ENCODE measurements at regions not wholly inside any gene's neighbourhood (a gene's known extent, or its start where the extent isn't known, plus 50 kb on each side); places are given as distances from the start of the nearest gene placed in this dataset.
"Not testable (repeated sequence)": the region's sequence is repeated elsewhere in the genome, so short reads cannot be mapped to it uniquely, and the experiment has no call there.

DNA sequence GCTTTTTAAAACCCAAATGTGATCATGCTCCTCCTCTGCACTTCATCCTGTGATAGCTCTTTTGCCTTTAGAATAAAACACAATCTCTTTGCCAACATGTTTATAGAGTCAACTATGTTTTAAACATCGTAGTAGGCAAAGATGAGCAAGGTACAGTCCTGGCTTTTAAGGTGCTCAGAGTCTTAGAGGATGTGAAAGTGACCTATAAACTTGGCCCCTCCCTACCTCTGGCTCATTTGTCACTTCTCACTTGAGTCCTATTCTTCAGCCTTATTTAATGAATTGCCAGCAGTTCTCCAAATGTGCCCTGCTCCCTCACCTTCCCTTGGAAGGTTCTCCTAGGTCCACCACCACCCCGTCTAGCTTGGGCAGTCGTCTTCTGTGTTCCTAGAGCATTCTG is 617.0 kb upstream of the NR5A2 start:
- DNase-seq (ENCODE audit: low spot score): no peak

DNA sequence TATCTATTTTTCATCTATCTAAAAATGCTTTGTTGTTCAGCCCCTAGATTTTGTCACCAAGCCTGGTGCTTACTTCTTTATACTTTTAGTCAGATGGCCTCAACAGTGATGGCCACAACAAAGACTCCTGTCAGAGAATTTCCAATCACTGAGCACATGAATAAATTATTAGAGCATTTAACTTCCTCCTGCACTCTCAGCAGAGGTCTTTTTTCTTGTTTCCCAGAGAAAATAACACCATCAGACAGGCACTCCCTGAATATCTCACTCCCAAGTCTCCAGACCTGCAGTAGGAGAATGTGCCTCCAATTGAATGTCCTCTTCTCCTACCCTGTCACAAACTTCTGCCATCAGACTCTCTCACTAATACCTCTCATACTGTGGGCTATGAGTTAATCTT is 616.0 kb upstream of the NR5A2 start:
- no peak for DNase-seq (ENCODE audit: low spot score)

DNA sequence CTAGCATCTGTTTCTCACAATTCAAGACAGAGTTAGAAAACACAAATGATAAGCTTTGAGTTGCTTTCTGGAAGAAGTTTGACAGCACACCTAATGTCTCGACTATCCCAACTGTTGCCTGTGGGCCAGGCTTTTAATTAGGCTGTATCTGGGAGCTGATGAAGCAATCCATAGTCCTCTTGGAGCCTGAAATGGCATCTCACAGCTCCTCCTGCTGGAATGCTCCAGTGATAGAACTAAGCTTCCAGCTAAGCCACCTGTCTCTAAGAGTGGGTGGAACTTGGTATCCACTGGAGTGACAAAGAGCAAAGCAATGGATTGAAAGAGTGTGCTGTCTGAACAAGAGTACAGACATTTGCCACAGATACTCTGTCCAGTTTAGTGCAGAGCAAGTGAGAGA is 605.3 kb upstream of the NR5A2 start:
- peak; percentile 74 for DNase-seq (ENCODE audit: low spot score)

DNA sequence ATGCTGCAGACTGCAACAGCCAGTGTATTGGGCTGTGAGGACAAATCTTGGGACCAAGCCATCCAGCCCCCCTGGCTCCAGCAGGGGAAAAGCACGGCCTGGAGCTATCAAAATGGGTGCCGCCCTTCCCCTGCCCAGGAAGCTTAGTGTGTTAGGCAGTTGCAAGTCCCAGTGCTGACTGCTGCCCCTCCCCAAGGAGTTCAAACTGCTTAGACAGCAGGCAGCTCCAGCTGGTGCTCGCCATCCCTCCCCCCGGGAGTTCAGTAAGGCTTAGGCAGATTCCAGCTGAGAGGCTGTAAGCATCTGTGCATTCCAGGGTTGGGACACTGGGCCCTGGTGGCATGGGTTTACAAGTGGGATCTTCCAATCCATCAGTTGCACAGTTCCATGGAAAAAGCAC is 579.6 kb upstream of the NR5A2 start:
- DNase-seq (ENCODE audit: low spot score): no peak

DNA sequence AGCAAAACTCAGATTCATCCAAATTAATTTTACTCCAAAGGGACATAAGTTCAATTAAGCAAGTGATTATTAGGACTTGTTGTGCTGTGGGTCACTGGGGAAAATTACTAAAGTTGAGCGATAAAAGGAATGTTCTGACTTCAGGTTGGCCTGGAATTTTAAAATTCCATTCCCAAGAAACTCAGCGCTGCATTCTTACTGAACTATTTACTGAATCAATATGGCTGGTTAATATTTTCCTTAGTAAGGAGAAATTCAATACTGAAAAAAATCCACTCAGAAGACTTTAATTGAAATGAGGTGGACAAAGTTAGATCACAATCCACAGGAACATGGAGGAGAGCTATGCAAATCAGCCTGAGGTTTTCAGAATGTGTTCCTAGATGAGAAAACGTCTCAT is 578.9 kb upstream of the NR5A2 start:
- DNase-seq (ENCODE audit: low spot score): no peak

DNA sequence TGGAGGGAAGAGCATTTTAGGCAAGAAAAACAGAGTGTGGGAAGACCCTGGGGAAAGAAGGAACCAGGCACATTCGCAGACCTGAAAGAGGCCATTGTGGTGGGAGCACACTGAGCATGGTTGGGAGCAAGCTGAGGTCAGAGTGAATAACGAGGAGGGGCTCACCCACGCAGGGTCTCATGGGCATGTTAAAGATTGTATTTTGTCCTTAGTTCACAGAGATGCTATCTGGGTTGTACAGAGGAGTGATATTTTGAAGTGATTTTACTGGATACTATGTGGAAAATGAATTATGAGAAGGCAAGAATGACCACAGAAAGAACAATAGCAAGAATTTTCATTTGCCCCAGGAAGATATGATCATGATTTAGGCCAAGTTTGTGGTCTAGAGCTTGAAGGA is 578.3 kb upstream of the NR5A2 start:
- no peak for DNase-seq (ENCODE audit: low spot score)

DNA sequence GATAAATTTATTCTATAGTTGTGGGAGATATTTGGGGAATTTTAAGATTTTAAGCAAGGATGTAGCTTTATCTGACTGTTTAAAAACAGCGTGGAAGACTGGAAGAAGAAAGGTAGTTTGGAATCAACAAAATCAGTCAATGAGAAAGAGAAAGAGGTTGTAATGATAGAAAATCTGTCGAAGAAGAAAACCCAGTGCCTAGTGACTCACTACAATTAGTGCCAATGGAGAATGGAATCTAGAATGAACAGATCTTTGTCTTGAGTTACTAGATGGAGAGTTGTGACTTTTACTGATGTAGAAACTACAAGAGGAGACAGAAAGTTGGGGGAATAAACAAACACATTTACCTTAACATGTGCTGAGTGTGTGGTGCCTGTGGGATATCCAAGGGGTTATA is 577.8 kb upstream of the NR5A2 start:
- no peak for DNase-seq (ENCODE audit: low spot score)

DNA sequence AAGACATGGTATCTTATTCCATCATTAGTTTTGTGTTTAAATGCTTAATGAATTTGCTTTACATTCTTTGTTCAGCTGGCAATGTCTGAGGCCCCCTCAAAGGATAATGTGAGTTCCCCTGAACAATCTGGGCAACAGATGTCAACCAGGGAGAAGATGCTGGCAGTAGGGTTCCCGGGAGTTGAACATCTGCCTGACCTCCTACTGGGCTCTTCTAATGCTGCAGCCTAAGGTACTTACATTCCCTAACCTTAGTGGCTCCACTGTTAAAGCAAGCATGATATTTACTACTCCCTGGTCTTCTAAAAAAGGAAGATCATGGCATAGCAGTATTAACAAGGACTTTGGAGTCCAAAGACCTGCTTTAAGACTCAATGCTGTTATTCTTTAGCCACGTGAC is 574.9 kb upstream of the NR5A2 start:
- no peak for DNase-seq (ENCODE audit: low spot score)

DNA sequence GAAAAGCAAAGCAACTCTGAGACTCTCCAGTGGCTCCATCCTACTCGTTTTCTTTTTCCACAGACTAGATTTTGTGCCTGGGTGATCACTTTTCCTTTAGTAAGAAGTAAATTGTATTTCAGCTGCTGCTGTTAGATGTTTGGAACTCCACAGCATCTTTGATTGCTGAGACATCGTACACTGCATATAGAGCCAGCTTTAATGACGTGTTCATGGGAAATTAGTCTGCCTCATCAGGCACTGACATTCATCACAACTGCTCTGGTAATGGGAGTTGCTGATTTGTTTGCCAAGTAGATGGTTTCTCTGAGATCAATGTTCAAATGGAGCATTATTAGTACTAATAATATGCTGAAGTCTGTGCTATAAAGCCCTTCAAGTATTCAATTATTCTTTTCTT is 573.8 kb upstream of the NR5A2 start:
- no peak for DNase-seq (ENCODE audit: low spot score)

DNA sequence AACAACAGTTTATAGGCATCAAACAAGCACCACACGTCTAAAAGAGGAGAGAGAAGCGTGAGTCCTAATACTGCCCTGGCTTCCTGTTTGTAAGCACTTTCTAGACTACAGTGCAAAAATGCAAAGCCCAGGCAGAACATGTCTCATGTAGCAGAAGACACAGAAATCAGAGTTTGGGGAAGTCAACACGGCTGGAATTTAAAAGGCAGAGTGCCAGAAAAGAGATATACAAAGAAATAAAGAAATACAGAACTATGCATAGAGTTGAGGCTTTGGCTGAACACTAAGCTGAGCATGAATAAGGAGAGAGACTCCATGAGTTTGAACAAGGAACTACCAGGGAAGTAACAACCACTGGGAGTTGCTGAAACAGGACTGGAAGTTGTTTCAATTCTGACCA is 566.6 kb upstream of the NR5A2 start:
- no peak for DNase-seq (ENCODE audit: low spot score)

DNA sequence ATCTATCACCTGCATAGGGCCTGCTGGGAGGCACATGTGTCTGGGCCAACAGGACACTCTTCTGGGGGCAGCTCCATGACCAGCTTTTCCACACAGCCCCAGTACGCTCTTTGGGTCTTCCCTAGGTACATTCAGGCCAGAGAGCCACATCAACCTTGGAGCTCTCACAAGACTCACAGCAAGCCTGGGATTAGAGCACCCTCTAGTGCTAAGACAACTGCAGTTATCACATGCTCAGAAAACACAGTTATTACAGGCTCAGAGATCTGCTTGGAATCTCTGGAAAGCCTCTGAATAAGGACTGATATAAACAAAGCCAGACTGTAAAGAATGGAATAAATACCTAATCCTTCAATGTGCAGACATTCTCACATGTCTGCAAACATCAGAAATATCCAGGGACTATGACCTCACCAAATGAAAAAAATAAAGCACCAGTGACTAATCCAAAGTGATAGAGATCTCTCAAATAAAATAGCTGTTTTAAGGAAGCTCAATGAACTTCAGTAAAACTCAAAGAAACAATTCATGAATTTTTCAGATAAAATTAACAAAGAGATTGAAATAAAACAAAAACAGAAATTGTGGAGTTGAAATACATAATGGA is 563.9 kb upstream of the NR5A2 start:
- peak; percentile 79 for DNase-seq (ENCODE audit: low spot score)

DNA sequence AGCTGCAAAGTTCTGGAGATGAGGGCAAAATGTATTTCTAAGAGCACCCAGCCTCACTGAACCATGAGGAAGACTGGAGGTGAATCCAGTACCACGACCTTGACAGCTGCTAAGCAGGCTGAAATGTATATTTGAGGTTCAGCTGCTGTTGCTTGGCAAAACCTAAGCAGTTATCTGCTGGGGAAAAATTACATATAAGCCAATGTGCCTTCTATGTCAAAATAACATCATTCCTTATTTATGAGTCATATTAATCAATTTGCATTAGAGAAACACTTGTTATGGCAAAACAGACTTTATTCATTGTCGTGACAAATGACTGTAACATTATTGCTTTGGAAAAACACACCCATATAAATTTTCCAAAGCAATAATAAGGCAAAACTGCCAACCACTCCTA is 560.5 kb upstream of the NR5A2 start:
- no peak for DNase-seq (ENCODE audit: low spot score)

DNA sequence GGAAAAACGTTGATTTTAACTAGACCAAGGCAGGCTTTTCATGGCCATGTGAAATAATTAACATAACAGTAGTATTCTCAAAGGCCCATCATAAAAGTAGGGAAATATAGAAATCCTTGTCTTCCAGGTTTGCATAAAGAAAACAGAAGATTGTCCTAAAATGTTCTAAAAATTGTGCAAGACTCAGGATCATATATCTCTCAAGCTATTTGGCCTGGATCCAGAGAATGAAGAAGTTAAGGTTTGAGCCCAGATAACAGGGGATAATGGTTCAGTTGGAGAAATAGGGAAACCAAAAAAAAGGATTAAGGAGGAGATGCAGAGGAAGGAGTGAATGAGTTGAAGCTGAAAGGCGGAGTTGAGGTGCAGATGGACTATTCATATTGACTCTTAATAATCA is 555.5 kb upstream of the NR5A2 start:
- no peak for DNase-seq (ENCODE audit: low spot score)

DNA sequence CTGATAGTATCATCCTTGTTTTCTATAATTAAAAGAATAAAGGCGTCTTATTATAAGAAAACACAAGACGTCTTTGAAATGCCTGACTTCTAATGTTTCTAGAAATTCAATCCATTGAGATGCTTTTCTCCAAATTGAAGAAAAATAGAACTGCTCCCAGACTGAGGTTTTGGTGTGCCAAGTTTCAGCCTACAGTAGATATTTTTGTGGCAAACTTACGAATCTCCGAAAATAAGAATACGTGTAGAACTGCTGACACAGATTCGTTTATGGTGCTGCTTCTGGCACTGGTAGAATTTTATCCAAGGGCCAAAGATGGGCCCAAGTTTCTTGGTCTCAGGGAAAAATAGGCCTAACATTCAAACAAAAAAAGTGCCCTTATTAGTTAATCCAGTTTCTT is 554.5 kb upstream of the NR5A2 start:
- DNase-seq (ENCODE audit: low spot score): no peak

DNA sequence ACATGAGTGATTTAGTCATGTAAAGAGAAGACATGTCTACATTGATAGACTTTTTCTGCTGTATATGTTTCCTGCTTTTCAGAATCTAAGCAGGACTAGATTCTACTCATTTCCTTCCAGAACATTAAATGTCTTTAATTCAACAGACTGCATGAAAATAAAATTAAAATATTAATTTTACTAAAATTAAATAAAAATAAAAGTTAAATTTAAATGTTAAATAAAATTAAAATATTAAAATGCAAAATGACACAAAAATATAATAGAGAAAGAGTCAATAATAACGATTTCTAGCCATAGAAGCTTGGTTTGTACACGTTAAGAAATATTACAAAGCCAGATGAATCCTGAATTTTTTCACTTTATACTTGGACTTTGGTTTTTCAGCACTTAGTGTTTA is 552.8 kb upstream of the NR5A2 start:
- no peak for DNase-seq (ENCODE audit: low spot score)

DNA sequence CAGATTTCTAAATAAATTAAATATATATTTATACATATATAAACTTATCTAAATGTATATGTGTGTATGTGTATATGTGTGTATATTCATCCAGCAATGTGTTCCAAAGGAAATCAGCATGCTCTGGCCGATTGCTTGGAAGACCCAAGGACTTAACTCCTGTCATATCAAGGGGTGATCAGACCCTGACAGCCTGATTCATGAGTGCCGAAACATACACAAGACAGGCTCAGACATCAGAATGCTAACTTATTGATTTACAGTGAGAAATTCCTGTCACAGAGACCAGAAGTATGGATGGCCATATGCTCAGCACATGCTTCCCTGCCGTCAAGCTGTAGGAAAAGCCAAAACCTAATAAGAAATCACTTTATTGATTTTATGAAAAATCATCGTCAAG is 545.1 kb upstream of the NR5A2 start:
- no peak for DNase-seq (ENCODE audit: low spot score)

DNA sequence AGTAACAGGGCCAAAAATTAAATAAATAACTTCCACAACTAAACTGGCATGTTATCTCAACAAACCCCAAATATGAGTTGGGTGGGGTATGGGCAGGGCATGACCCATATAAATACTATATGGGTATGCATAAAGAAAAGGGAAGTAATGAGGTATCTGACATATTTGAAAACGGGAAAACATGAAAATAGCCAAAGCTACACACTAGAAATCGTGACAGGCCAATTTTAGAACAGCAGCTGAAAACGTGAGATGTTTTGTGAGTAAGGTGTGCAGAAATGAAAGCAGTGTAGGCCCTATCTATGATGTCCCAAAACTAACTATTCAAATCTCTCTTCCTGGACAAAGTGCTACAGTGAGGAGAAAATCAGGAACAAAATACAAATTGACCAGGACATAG is 537.9 kb upstream of the NR5A2 start:
- no peak for DNase-seq (ENCODE audit: low spot score)

DNA sequence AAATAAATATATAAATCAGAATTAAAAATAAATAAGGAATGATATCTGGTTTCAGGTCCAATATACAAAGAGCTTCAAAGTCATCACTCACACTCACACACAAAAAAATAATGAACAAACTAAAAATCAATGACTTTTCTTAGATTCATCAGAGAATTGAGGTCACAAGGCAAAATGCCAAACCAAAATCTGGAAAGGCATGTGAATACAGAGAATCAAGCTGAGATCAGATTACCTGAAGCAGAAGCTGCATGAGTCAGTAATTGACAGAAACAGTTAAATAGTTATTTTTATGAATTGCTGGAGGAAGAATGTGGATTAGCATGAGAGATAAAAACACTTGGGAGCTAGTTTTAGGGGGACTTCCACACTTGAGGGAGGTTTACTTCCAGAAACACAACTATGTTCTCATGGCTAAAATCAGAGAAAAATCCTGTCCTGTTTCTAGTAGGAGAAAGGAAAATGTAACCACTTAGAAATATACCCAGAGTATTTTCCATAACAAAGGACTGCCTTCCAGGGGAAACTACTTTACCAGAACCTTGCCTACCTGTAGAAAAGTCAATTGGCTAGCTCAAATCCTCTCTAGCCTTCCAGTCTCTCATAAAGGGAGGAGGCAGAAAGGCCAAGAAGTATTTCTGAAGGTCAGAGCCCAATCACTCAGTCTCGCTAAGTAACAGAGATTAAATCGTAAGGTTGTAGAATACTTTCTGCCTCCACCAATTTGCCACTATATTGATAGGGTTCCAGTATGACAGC is 536.6 kb upstream of the NR5A2 start:
- DNase-seq (ENCODE audit: low spot score): no peak

DNA sequence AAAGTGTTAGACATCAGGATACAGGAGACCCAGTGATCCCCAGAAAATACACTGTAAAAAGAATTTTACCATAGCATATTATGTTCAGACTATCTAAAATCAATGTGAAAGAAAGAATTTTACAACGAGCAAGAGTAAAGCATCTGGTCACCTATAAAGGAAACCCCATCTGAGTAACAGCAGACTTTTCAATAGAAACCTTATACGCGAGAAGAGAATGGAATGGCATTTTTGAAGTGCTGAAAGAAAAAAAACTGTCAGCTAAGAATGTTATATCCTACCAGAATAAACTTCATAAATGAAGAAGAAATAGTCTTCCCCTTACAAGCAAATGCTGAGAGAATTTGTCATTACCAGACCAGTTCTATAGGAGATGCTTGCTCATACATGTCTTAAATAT is 532.1 kb upstream of the NR5A2 start:
- no peak for DNase-seq (ENCODE audit: low spot score)

DNA sequence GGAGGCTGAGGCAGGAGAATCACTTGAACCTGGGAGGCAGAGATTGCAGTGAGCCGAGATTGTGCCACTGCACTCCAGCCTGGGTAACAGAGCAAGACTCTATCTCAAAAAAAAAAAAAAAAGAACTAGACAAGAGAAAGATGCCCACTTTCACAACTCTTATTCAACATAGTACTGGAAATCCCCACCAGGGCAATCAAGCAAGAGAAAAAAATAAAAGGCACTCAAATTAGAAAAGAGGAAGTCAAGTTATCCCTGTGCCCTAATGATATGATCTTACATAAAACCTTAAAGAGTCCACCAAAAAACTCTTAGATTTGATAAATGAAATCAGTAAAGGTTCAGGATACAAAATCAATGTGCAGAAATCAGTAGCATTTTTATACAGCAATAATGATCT is 528.7 kb upstream of the NR5A2 start:
- not testable (repeated sequence) for DNase-seq (ENCODE audit: low spot score)

DNA sequence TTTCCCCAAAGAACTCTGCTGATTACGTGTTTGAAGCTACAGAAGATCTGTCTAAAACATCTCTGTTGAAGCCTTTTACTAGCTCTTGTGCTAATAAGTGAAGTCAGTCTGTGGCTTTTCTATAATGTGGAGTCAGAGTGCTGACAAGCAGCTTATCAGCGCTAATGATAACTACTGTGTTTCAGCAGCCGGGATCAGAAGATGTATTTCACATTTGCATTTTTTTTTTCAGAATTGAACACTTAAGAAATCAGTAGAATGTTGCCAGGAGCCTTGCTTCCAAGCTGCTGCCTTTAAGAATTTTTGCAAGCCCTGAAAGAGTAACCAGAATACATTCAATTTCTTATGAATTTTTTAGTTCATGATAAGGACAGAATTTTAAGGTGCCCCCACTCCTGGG is 519.4 kb upstream of the NR5A2 start:
- no peak for DNase-seq (ENCODE audit: low spot score)

DNA sequence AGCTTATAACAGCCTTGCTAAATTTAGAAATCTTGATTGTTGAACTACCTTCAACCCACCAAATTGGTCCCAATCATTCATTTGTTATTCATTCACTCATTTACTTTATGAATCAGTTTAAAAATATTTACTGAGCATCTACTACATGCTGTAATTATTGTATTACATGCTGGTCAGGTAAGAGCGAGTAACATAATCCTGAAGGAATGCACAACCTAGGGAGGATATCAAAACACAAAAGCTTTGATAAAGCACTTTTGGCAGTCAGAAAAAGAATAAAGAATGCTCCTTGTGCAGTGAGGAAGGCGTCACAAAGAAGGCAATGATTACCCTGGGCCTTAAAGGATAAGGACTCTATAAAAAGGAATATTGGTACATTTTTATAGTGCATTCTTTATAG is 518.9 kb upstream of the NR5A2 start:
- no peak for DNase-seq (ENCODE audit: low spot score)

DNA sequence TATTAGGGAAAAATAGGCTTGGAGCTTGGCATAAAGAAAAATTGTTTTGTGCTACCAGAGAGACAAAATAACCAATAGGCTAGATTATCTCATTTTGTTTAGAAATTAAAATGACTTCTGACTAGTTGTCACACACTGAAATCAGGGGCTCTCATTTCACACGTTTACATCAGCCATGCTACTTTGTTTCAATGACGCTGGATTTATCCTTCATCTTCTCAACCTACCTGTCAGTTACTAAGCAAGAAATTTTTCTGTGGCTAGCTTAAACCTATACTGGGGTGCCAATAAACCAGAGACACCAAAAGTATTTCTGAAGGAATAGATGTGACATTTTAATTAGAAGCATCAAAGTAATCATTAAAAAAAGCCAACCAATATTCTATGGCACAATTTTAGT is 518.1 kb upstream of the NR5A2 start:
- no peak for DNase-seq (ENCODE audit: low spot score)

DNA sequence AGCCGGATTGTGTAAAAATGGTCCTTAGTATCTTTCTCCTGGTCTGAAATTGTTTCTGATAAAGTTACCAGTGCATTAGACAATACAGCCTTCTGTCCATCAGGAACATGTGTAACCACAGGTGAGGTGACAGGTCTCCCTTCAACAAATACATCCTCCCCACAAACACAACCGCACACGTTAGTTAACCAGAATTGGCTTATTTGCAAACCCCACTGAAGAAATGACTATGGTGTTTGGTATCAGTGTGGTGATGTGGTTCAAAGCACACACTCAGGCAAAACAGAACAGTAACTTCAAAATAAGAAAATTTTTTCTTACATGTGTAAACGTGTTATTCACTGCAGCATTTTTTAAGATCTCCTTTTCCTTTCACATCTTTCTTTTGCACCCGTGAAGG is 517.2 kb upstream of the NR5A2 start:
- no peak for DNase-seq (ENCODE audit: low spot score)

Data from HT-29 (cell line).